NB4 (cell line): ENCODE measurements at regions not wholly inside any gene's neighbourhood (a gene's known extent, or its start where the extent isn't known, plus 50 kb on each side); places are given as distances from the start of the nearest gene placed in this dataset.

Experiments used
- DNase-seq: peaks from one replicate; pipeline ENCODE4 v3.0.0; 2010; ENCODE audit warnings: low read depth
- H3K4me3 ChIP-seq: one replicate; pipeline ENCODE4 v1.5.1; 2011; ENCODE audit warnings: mild to moderate bottlenecking, low read depth, low read length, moderate library complexity
- CTCF ChIP-seq: IDR thresholded peaks from one replicate; pipeline ENCODE4 v1.5.1; 2012; ENCODE audit warnings: low read depth, low read length
- MAX ChIP-seq: IDR thresholded peaks from 2 replicates; pipeline ENCODE4 v1.6.1; 2011; ENCODE audit warnings: low read depth, low read length
- MYC ChIP-seq: IDR thresholded peaks from 2 replicates; pipeline ENCODE4 v1.6.1; 2011; ENCODE audit warnings: low read depth, low read length
- POLR2A ChIP-seq: IDR thresholded peaks from 2 replicates; pipeline ENCODE4 v1.6.1; 2011; ENCODE audit warnings: mild to moderate bottlenecking; ENCODE audit not compliant: insufficient read length; ENCODE audit errors: extremely low read depth

DNA sequence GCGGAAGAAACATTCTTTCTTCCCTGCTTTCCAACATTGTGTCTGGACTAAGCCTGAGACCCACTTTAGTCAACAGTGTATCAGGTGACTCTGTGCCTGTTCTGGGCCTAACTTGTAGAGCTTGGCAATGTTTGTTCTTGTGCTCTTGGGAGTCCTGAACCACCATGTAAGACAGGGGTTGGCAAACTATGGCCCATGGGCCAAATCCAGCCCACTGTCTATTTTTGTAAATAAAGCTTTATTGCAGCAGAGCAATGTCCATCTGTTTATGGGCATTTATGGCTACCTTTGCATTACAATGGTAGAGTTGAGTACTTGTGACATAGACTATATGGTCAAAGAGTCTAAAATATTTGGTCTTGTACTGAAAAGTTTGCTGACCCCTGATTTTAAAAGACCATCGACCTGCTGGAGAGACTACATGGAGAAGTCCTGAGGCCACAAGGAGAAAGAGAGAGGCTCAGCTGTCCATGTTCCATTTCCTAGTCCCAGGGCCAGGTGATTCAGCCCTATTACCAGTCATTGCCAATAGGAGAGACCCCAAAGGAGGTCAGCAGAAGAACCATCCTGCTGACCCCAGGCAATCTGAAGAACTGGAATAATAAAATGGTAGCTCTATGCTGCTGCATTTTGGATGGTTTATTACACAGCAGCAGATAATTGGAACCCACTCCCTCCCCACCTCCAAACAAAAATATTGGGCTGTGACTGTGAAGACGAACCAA is 211.3 kb downstream of the AUH start:
- DNase-seq: no peak
- H3K4me3 ChIP-seq: no peak overlapping the region
- TF ChIP-seq CTCF: no peak
- no peak for TF ChIP-seq MAX
- no peak for TF ChIP-seq POLR2A
- no peak for TF ChIP-seq MYC

DNA sequence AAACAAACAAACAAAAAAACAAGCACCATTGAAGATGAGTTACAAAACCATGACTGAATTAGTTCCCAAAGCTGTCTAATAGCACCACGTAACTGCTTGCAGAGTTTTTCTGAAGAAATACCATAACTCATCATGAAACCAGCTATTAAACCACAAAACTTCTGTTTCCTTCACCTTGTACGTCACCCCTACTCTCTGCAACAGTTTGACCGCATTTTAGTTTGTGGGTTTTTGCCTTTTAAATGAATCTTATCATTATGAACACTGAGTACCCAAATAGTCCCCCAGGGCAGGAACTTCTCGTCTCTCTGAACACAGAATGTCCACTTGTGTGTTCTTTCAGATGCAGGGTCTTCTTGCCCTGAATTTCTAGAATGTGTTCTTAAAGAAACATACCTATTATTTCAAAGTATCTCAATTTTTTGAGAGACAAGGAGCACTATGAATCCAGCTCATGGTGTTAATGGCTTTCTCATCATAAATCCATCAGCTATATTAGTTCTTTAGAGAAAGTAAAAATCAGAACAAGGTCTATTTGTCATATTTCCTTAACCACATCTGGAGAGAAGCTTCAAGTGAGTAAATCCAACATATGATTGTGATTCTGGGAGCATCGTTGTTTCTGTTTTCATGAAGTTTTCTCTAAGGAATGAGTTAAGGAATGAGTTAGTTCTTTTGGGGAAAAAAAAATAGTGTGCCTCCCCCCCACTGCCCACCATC is 210.6 kb downstream of the AUH start:
- TF ChIP-seq CTCF (no peak), POLR2A (no peak), MYC (peak; percentile 69), MAX (peak; percentile 21; the same call in 1 of the 2 replicates)
- peak; percentile 94 for DNase-seq
- H3K4me3 ChIP-seq: no peak overlapping the region

- no peak overlapping the region for H3K4me3 ChIP-seq
- TF ChIP-seq POLR2A (no peak), MAX (no peak), CTCF (no peak), MYC (no peak)
- DNase-seq: peak; percentile 60
Observed at GRCh38 chr9:91151718-91152095, 210.0 kb downstream of the AUH start.

DNA sequence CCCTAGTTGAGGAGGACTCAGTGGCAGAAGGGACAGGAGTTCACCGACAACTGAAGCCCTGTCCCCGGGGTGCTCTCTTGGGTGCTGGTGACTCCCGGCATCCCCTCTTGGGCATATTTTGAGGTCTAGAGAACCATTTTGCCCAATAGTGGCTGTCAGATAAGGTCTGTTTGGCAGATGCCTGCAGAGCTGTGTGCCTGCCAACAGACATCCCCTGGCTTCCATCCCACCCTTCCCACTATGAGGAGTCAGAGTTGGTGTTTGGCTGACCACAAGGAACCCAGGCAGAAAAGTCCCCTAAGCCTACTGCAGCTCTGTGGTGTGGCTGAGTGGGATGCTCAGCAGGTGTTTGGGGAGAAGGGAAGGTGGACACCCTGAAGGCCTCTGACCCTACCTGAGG is 207.0 kb downstream of the AUH start:
- TF ChIP-seq MYC (no peak), POLR2A (no peak), MAX (no peak), CTCF (no peak)
- no peak overlapping the region for H3K4me3 ChIP-seq
- no peak for DNase-seq

DNA sequence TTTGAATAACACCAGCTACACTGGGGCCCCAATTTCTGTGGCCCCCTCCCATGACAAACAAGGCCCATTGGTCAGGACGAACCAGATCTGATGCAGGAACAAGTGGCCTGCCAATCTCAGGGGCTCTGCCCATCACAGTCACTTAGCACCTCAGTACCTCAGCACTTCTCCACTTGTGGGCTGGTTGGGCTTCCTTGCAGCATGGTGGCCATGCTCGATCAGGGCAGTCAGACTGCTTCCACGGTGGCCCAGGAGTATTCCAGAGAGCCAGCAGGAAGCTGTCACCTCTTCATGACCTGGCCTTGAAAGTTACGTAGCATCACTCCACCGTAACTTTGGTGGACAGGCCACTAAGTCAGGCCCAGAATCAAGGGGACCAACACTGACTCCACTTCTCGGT is 206.5 kb downstream of the AUH start:
- H3K4me3 ChIP-seq: no peak overlapping the region
- TF ChIP-seq POLR2A: no peak
- TF ChIP-seq MYC: no peak
- TF ChIP-seq MAX: no peak
- no peak for TF ChIP-seq CTCF
- DNase-seq: no peak
